PFSK-1 (cell line): ENCODE measurements at regions not wholly inside any gene's neighbourhood (a gene's known extent, or its start where the extent isn't known, plus 50 kb on each side); places are given as distances from the start of the nearest gene placed in this dataset.

Source experiments
- POLR2AphosphoS5 ChIP-seq: IDR thresholded peaks from 2 replicates; pipeline ENCODE4 v1.6.1; 2012; ENCODE audit warnings: low read depth, mild to moderate bottlenecking, control low read depth, low read length, moderate library complexity
- SIN3A ChIP-seq: IDR thresholded peaks from 2 replicates; pipeline ENCODE4 v1.6.1; 2012; ENCODE audit warnings: mild to moderate bottlenecking, low read length, moderate library complexity, borderline replicate concordance; ENCODE audit not compliant: insufficient read depth
- TF ChIP-seq, protein P1 (sequence below), 2 experiments: IDR thresholded peaks; 2 replicates each; pipeline versions ENCODE4 v1.6.1 to v1.8.0; 2011 to 2012; ENCODE audit warnings: low read depth in 2 of 2, low read length in 2 of 2, control low read depth in 1 of 2, inconsistent platforms in 1 of 2, mild to moderate bottlenecking in 1 of 2, moderate library complexity in 1 of 2; ENCODE audit not compliant: insufficient read depth in 1 of 2

DNA sequence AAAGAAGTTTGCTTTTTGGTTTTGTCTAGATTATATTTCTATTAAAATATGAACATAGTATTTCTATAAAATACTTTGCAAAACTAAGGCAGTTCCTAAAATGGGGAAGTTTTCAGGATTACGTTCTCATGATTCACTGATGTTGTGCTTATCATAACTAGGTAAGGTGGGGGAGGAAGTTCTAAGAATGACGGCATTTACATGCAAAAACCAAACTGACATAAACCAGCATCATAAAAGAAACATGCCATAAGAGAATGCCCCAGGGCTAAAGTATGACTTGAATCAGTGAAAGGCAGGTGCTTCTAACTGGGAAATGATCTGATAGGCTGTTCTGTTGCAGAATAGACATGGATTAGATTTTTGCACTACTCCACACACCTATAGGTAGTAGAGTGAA, 204.7 kb upstream of the JADE1 start:
- TF ChIP-seq, protein P1, sequence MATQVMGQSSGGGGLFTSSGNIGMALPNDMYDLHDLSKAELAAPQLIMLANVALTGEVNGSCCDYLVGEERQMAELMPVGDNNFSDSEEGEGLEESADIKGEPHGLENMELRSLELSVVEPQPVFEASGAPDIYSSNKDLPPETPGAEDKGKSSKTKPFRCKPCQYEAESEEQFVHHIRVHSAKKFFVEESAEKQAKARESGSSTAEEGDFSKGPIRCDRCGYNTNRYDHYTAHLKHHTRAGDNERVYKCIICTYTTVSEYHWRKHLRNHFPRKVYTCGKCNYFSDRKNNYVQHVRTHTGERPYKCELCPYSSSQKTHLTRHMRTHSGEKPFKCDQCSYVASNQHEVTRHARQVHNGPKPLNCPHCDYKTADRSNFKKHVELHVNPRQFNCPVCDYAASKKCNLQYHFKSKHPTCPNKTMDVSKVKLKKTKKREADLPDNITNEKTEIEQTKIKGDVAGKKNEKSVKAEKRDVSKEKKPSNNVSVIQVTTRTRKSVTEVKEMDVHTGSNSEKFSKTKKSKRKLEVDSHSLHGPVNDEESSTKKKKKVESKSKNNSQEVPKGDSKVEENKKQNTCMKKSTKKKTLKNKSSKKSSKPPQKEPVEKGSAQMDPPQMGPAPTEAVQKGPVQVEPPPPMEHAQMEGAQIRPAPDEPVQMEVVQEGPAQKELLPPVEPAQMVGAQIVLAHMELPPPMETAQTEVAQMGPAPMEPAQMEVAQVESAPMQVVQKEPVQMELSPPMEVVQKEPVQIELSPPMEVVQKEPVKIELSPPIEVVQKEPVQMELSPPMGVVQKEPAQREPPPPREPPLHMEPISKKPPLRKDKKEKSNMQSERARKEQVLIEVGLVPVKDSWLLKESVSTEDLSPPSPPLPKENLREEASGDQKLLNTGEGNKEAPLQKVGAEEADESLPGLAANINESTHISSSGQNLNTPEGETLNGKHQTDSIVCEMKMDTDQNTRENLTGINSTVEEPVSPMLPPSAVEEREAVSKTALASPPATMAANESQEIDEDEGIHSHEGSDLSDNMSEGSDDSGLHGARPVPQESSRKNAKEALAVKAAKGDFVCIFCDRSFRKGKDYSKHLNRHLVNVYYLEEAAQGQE (IDR thresholded peaks at IDR 0.05; ENCODE audit: insufficient read depth in 1 of 2, low read depth in 2 of 2, low read length in 2 of 2): no peak
- TF ChIP-seq POLR2AphosphoS5 (no peak), SIN3A (no peak)
